BJ (cell line): ENCODE measurements at regions not wholly inside any gene's neighbourhood (a gene's known extent, or its start where the extent isn't known, plus 50 kb on each side); places are given as distances from the start of the nearest gene placed in this dataset.

ENCODE experiments used
- CTCF ChIA-PET: fragments of 350-600 bp; formaldehyde crosslinking; extraction: SDS; loops from one replicate; lab custom pipeline; 2021; ENCODE audit warnings: antibody characterized with exemption, inconsistent platforms; lab: Yijun Ruan, JAX
- POLR2A ChIA-PET: fragments of 300-600 bp; sonication (Branson Sonifier 250); formaldehyde crosslinking; extraction: SDS; loops from one replicate; lab custom pipeline; 2021; ENCODE audit warnings: antibody characterized with exemption; lab: Charles Lee
- DNase-seq: peaks from one replicate; pipeline ENCODE4 v3.0.0-alpha.2; 2011; ENCODE audit warnings: low read depth
- H3K27me3 ChIP-seq: 2 replicates; pipeline ENCODE4 v1.6.0; 2011; ENCODE audit warnings: low read length; ENCODE audit not compliant: control insufficient read depth, insufficient read depth
- H3K36me3 ChIP-seq: 2 replicates; pipeline ENCODE4 v1.5.1; 2011; ENCODE audit warnings: low read length; ENCODE audit not compliant: control insufficient read depth, insufficient read depth
- H3K4me3 ChIP-seq: 2 replicates; pipeline ENCODE4 v1.5.1; 2011; ENCODE audit warnings: low read depth, mild to moderate bottlenecking, control low read depth, low read length
- TF ChIP-seq, protein P1 (sequence below): IDR thresholded peaks from 2 replicates; pipeline ENCODE4 v1.5.1; 2011; ENCODE audit warnings: low read depth, mild to moderate bottlenecking, control low read depth, inconsistent platforms, low read length, moderate library complexity; ENCODE audit not compliant: insufficient read depth

DNA sequence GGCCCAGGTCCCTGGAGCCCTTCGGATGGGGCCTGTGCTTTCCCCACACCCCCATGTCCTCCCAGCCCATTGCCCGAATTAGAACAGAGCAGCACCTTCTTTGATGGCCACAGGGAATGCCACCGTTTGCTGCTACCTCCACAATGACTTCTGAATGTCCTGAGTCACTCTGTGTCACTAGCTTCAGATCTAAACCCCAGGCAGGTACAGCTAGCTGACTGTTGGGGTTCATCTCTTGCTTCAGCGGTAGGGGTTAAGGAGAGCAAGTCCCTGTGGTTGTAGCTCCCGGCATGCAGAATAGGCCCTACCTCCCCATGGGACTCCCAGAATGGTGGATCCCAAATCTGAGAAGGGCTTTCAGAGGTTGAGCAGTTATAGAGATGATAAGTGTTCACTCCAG, 291.1 kb upstream of the POU3F1 start:
- CTCF ChIA-PET, result no interaction called here
- TF ChIP-seq, protein P1, sequence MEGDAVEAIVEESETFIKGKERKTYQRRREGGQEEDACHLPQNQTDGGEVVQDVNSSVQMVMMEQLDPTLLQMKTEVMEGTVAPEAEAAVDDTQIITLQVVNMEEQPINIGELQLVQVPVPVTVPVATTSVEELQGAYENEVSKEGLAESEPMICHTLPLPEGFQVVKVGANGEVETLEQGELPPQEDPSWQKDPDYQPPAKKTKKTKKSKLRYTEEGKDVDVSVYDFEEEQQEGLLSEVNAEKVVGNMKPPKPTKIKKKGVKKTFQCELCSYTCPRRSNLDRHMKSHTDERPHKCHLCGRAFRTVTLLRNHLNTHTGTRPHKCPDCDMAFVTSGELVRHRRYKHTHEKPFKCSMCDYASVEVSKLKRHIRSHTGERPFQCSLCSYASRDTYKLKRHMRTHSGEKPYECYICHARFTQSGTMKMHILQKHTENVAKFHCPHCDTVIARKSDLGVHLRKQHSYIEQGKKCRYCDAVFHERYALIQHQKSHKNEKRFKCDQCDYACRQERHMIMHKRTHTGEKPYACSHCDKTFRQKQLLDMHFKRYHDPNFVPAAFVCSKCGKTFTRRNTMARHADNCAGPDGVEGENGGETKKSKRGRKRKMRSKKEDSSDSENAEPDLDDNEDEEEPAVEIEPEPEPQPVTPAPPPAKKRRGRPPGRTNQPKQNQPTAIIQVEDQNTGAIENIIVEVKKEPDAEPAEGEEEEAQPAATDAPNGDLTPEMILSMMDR, result no peak
- H3K36me3 ChIP-seq, result no peaks in the 10 kb centered on the region
- POLR2A ChIA-PET, result no interaction called here
- DNase-seq, result no peak
- no peaks in the 10 kb centered on the region for H3K27me3 ChIP-seq
- H3K4me3 ChIP-seq, result no peak overlapping the region

DNA sequence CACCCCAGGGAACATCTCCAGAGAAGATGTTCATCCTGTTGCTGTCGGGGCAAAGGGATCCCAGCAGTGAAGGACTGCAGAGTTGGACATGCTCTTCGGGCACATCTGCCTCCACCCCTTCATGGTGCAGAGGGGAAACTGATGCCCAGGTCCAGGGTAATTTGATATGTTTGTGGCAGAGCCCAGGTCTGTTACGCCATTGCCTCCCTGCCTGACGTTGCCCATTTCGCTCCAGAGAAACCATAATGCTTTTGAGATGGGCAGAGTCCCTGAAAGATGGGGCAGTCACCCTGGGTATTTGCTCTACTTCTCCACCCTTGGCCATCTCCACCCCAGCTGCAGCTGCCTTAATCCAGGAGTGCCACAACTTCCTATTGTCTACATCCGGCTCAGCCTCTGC, 290.4 kb upstream of the POU3F1 start:
- ChIA-PET CTCF (no interaction called here), POLR2A (no interaction called here)
- Histone ChIP-seq H3K27me3 (no peaks in the 10 kb centered on the region), H3K4me3 (no peak overlapping the region), H3K36me3 (no peaks in the 10 kb centered on the region)
- DNase-seq, result no peak
- TF ChIP-seq, protein P1, result no peak

DNA sequence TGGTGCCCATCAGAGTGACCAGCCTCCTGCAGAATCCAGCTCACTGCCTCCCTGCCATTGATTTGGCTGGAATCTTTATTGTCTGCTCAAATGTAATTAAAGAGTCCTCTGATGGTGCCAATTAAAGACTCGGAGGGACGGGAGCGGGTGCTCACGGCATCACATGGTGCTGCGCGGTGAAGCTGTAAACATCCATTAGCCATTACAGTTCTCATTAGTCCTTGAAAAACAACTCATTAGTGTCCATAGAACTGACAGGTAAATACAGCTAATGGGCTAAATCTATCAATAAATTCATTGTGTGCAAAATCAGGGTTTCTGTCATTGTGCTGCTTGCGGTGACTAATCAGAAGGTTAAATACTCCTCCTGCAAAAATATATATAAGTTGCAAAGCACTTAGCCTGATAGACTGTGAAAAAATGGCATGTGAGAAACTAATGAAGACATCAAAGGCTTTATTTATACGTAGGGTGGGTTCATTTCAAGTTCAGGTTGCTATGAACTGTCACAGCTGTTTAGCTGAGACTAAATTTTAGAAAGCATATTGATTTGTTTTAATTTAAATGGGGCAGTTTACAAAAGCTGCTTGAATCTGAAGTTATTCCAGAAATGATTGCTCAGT, 289.8 kb upstream of the POU3F1 start:
- CTCF ChIA-PET, result no interaction called here
- no peak overlapping the region for H3K4me3 ChIP-seq
- no peaks in the 10 kb centered on the region for H3K27me3 ChIP-seq
- POLR2A ChIA-PET, result no interaction called here
- H3K36me3 ChIP-seq, result no peaks in the 10 kb centered on the region
- no peak for DNase-seq
- TF ChIP-seq, protein P1, result no peak

DNA sequence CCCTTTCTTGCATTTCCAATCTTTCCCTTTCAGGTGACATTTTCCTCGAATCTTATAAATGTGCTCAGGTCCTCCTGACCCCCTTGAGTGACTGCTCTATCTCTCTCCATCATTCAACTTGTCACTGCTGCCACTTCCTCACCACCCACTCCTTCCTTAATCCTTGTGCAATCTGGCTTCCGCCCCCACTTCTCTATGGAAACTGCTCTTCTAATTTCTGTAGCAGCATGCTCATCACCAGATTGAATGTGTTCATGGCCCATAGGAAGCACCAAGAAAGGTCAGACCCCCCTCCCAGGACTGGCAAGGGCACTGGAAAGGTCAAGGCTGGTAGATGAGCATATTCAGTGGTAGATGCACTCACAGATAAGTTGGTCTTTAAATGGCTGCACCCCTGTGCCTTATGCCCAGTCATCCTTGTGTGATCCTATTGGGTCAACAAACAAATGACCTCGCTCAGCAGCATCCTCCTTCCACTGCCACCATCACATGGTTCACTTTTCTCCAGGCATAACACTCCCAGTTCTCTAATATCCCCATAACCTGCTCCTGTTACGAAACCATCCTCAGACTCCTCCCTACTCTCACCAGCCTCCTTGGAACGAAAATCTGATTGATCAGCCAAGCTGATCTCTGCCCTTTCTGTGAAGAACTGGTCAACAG, 288.5 kb upstream of the POU3F1 start:
- no peak overlapping the region for H3K4me3 ChIP-seq
- POLR2A ChIA-PET, result no interaction called here
- no peaks in the 10 kb centered on the region for H3K36me3 ChIP-seq
- TF ChIP-seq, protein P1, result no peak
- CTCF ChIA-PET, result no interaction called here
- DNase-seq, result no peak
- no peaks in the 10 kb centered on the region for H3K27me3 ChIP-seq

DNA sequence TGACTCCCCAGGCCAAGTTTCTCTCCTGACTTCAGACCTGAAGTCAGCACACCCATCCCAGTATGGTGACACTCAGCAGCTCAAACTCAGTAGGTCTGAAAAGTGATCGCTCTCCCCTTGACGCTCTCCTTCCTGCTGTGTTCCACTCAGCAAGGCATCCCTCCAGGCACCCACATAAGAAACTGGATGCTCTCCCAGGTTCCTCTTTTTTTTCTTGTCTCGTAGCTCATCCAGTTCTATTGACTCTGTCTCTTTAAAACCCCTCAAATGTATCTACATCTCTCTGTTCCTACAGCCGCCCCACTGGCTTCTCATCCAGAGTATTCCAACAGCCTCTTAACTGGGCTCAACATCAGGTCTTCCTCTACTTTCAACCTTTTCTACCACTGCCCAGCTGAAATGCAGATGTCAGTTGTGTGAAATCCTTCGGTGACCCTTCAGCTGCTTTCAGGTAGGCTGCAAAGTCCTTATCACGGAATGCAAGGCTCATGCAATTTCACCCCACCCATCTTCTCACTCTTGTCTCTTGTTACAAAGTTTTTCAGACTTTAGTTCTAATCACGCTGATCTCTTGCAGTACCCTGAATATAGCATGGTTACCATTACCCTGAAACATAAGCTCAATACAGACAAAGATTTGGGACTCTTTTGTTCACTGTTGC, 286.2 kb upstream of the POU3F1 start:
- ChIA-PET CTCF (no interaction called here), POLR2A (no interaction called here)
- TF ChIP-seq, protein P1, result no peak
- no peak for DNase-seq
- Histone ChIP-seq H3K4me3 (no peak overlapping the region), H3K27me3 (no peaks in the 10 kb centered on the region), H3K36me3 (no peaks in the 10 kb centered on the region)
